ENCODE measurements at regions not wholly inside any gene's neighbourhood (a gene's known extent, or its start where the extent isn't known, plus 50 kb on each side); places are given as distances from the start of the nearest gene placed in this dataset.

- Histone ChIP-seq H3K4me3 (ENCODE audit: low read depth, low read length) (no peak overlapping the region), H3K36me3 (ENCODE audit: control insufficient read depth, insufficient read depth, low read length) (no peaks in the 10 kb centered on the region), H3K27me3 (ENCODE audit: control insufficient read depth, insufficient read depth, low read length) (no peaks in the 10 kb centered on the region)
- no peak for TF ChIP-seq CTCF (IDR thresholded peaks at IDR 0.05; ENCODE audit: insufficient read depth, low read length, severe bottlenecking)
- peak; percentile 53 for DNase-seq (ENCODE audit: low read depth)
- FAIRE-seq = no peak
Measured at GRCh38 chrY:7806592-7807515, 895.3 kb upstream of the AMELY start.

- H3K4me3 ChIP-seq (ENCODE audit: low read depth, low read length) = no peak overlapping the region
- H3K27me3 ChIP-seq (ENCODE audit: control insufficient read depth, insufficient read depth, low read length) = no peaks in the 10 kb centered on the region
- DNase-seq (ENCODE audit: low read depth) = peak; percentile 83
- FAIRE-seq = no peak
- no peaks in the 10 kb centered on the region for H3K36me3 ChIP-seq (ENCODE audit: control insufficient read depth, insufficient read depth, low read length)
- no peak for TF ChIP-seq CTCF (IDR thresholded peaks at IDR 0.05; ENCODE audit: insufficient read depth, low read length, severe bottlenecking)
Measured at GRCh38 chrY:7805624-7806023, 894.1 kb upstream of the AMELY start.

- H3K4me3 ChIP-seq (ENCODE audit: low read depth, low read length) = no peak overlapping the region
- H3K36me3 ChIP-seq (ENCODE audit: control insufficient read depth, insufficient read depth, low read length) = no peaks in the 10 kb centered on the region
- DNase-seq (ENCODE audit: low read depth) (peak; percentile 92), FAIRE-seq (no peak)
- TF ChIP-seq CTCF (IDR thresholded peaks at IDR 0.05; ENCODE audit: insufficient read depth, low read length, severe bottlenecking) = no peak
- H3K27me3 ChIP-seq (ENCODE audit: control insufficient read depth, insufficient read depth, low read length) = no peaks in the 10 kb centered on the region
Measured at GRCh38 chrY:7803737-7804136, 892.2 kb upstream of the AMELY start.

GRCh38 chrY:7796128-7796527, 884.6 kb upstream of the AMELY start:
- no peak overlapping the region for H3K4me3 ChIP-seq (ENCODE audit: low read depth, low read length)
- H3K36me3 ChIP-seq (ENCODE audit: control insufficient read depth, insufficient read depth, low read length) = no peaks in the 10 kb centered on the region
- DNase-seq (ENCODE audit: low read depth) = no peak
- no peak for FAIRE-seq
- H3K27me3 ChIP-seq (ENCODE audit: control insufficient read depth, insufficient read depth, low read length) = no peaks in the 10 kb centered on the region
- TF ChIP-seq CTCF (IDR thresholded peaks at IDR 0.05; ENCODE audit: insufficient read depth, low read length, severe bottlenecking) = no peak

- no peak for TF ChIP-seq CTCF (IDR thresholded peaks at IDR 0.05; ENCODE audit: insufficient read depth, low read length, severe bottlenecking)
- Histone ChIP-seq H3K4me3 (ENCODE audit: low read depth, low read length) (no peak overlapping the region), H3K36me3 (ENCODE audit: control insufficient read depth, insufficient read depth, low read length) (no peaks in the 10 kb centered on the region), H3K27me3 (ENCODE audit: control insufficient read depth, insufficient read depth, low read length) (no peaks in the 10 kb centered on the region)
- FAIRE-seq = no peak
- DNase-seq (ENCODE audit: low read depth) = peak; percentile 77
Measured at GRCh38 chrY:7794441-7794840, 882.9 kb upstream of the AMELY start.
